UCSD-AML1 (cell line): ENCODE measurements at regions not wholly inside any gene's neighbourhood (a gene's known extent, or its start where the extent isn't known, plus 50 kb on each side); places are given as distances from the start of the nearest gene placed in this dataset.

Experiments used
- DNase-seq: peaks from one replicate; lab custom pipeline; 2025; ENCODE audit not compliant: unreplicated experiment; lab: John Stamatoyannopoulos, UW

DNA sequence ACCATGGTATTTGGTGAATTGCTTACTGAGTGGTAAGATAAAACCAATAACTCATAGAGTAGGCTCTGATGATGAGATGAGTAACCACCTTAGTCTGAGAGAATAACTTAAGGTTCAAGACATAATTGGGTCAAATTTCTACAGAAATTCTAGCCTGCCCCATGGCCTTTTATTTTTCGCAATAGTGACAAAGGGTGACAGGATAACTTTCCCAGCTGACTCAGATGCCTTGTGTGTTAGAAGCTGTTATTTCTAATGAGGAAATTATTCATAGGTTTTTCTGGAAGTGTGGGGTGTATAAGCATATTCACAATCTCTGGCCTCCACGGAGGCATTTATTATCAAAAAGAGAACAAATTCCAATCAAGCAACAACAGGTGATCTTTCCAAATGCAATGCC lies 159.0 kb downstream of the NUP35 start:
- no peak for DNase-seq

GRCh38 chr2:183284606-183285005 lies 160.4 kb downstream of the NUP35 start:
- no peak for DNase-seq

DNA sequence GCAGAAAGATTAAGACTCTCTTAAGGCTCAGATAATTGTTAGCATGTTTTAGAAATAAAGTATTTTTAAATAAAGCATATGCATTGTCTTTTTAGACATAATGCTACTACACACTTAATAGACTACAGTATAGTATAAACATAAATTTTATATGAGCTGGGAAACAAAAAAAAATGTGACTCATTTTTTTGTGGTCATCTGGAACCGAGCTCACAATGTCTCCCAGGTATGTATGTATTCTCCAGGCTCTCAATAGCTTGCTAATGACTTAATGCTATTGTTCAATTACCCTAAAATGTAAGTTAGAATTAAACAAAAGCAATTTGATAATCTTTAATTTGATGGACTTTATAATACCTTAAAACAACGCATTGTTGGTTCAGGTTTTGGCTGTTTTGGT lies 167.2 kb downstream of the NUP35 start:
- DNase-seq: no peak

DNA sequence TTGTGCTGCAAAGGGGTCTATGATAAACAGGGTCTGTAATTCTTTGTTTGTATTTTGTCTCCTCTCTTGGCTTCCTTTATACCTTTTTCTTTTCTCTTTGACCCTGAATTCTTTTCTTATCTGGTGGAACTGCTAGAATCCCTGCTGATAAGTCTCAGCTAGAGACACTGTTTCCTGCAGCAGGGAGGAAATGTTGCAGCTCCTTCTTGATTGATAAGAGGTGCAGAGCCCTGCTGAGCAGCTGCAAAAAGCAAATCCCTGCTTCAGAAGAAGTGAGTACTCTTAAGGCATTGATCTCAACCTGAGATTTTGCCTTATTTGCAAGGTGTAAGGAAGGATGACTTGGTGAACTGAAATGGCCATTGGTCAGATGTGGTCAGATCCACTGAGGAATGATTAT lies 167.8 kb downstream of the NUP35 start:
- no peak for DNase-seq

DNA sequence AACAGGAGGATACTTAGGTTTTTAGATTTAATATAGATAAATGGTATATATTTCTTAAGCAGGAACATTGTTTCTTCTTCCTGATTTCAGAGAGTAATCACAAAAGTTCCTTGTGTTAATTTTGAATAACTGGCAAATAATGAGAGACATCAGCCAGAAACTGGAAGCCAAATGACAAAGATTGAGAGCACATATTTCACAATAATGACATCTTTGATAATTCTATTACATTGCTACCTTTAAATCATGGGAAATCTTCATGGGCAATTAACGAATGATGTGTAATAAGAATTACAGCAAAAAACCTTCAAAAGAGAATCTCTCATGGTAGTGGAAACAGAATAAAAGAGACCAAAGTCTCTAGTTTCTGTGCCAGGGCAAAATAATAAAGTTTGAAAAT lies 215.1 kb downstream of the NUP35 start:
- DNase-seq: no peak

GRCh38 chr2:183341057-183341456 lies 216.8 kb downstream of the NUP35 start:
- DNase-seq: no peak

GRCh38 chr2:183347969-183348368 lies 223.7 kb downstream of the NUP35 start:
- no peak for DNase-seq

DNA sequence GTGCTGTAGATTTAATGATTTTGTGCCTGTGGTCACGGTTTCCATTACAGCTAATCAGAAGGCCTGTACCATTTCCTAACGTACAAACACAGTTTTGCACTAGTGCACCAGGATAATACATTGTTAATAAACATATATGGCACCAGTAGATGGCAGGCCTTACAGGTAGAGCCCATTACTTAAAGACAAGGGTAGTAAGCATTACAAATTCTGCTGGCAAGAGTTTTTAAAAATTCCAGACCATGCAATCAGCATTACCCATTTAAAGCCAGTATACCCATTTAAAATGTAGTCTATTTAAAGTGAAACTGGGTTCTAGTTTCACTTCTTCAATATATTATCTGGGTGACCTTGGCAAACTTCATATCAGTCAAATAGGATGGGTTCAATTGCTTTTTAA lies 224.2 kb downstream of the NUP35 start:
- DNase-seq: no peak

GRCh38 chr2:183349091-183349490 lies 224.8 kb downstream of the NUP35 start:
- DNase-seq: no peak

DNA sequence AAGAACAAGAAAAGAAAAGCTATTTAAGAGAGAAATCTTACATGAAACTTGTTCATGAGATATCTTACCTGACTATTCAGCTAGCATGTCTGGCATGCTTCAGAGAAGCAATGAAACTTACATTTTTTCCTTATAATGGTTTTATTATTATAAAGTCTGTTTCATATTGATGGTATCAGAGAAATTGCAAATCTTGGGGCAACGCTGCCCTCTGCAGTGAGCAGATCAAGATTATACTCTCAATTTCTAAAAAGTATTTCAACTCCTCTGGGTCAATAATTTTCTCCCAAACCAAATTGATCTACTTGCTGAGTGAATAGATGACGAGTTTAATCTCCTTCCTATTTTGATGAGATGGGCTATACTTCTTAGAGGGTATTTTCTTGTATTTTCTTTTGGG lies 235.6 kb downstream of the NUP35 start:
- DNase-seq: no peak

DNA sequence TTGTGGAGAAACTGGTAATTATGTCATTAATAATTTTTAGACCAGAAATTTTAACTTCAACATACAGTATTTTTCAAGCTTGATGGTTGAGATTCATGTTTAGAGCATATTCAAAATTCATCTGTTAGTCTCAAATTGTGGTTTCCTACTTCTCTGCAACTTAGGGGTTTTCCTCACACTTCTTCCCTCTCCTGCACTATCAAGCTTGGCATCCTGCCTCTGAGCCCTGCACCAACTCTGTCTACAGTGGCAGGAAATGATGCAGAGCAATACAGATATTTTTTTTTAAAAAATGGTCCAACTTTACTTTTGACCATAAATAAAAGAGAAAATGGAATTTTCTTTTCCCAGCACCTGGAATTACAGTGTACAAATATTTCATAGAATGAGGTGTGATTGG lies 247.3 kb downstream of the NUP35 start:
- DNase-seq: no peak

DNA sequence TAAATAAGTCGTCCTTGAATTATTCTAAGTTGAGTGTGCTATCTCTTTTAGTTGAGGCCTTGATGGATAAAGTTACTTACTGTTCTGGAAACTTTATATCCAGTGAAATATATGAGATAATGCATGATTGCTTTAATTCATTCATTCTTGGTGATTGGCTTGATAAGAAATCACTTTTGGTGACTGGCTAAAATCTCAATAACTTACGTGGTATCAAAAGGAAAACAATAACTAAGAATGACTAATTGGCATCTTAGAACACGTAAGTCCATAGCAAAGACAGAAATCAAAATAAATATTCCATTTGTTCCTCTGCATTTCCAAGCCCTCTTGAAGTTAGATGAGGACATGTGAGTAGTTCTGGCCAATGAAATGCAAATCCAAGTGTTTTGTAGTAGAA lies 251.6 kb downstream of the NUP35 start:
- no peak for DNase-seq

DNA sequence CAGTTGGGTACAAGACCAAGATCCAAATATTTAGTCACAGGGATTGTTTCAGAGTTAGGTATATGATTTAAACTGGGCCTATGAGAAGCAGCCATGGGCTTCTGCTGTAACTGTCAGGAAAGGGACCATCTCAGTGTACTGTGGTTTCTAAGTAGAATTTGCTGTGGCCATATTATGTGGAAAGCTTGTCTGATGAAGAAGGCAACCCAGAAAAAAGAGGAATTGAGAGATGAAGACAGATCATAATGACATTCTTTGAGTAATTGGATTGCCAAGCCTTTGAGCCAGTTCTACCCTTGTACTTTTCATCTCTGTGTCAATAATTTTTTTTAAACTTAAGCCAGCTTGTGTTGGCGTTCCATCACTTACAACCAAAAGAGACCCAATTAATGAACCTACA lies 259.6 kb downstream of the NUP35 start:
- DNase-seq: no peak

- no peak for DNase-seq
Observed at GRCh38 chr2:183389546-183390080, 265.4 kb downstream of the NUP35 start.

DNA sequence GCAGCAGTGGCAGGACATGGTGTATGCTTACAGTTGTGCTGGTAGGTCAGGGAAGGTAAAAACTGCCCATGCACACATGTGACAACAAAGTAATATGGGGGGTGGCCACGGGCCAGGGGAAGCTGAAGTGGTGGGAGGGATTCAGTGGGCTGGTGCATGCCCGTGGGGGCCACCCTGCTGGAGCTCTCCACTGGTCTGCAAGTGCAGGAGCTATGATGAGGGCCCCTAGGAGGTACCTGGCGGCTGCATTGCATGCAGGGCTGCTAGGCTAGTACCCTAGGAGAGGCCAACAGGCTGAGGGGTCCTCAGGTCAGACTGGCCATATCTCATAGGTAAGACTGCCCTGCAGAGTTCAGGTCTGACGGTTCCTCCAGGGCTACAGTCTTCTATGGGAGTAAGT lies 265.9 kb downstream of the NUP35 start:
- peak; percentile 3 for DNase-seq

DNA sequence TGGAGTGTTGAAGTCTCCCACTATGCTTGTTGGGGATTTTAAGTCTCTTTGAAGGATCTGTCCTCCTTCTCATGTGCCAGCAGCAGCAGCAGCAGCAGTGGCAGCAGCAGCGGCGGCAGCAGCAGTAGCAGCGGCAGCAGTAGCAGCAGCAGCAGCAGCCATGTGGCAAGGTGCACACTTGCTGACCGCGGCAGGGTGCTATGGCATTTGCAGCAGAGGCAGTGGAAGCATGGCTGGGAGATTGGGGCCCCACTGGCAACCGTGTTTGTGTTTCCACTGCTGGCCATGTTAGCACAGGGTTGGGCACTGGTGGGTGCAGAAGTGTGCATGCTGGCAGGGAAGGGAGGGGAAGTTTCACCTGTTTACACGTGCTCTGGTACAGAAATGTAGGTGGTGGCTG lies 280.1 kb downstream of the NUP35 start:
- no peak for DNase-seq

- DNase-seq: no peak
Observed at GRCh38 chr2:183408562-183408961, 284.3 kb downstream of the NUP35 start.

DNA sequence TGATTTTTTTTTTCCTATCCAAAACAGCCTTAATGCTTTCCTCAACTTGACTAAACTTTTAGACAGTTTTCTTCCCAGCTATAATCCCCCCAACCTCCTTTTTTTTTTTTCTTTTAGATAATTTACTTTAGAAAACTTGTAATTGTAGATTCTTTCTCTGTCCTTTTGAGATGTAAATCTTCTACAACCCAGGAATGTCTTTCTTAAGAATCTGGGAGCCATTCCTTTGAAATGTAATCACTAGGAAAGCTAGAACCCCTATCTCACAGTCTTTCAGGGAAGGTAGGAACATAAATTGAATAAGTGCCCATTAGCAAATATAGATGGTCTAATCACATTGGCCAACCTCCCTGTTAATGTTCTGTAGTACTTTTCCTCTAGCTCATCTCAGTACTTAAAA lies 285.4 kb downstream of the NUP35 start:
- no peak for DNase-seq

DNA sequence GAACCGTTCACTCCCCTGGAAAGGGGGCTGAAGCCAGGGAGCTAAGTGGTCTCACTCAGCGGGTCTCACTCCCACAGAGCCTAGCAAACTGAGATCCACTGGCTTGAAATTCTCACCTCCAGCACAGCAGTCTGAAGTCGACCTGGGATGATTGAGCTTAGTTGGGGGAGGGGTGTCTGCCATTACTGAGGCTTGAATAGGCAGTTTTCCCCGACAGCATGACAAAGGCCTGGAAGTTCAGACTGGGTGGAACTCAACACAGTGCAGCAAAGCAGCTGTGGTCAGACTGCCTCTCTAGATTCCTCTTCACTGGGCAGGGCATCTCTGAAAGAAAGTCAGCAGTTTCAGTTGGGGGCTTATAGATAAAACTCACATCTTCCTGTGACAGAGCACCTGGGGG lies 292.5 kb downstream of the NUP35 start:
- DNase-seq: no peak

- no peak for DNase-seq
Observed at GRCh38 chr2:183426825-183427224, 302.6 kb downstream of the NUP35 start.

- DNase-seq: no peak
Observed at GRCh38 chr2:183427558-183427957, 303.3 kb downstream of the NUP35 start.

DNA sequence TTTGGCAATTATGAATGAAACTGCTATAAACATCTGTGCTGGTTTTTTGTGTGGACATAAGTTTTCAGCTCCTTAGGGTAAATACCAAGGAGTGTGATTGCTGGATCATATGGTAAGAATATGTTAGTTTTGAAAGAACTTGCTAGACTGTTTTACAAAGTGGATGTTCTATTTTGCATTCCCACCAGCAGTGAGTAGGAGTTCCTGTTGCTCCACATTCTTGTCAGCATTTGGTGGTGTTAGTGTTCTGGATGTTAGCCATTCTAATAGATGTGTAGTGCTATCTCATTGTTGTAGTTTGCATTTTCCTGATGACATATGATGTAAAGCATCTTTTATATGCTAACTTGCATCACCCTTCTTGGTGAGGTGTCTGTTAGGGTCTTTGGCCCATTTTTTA lies 304.6 kb downstream of the NUP35 start:
- DNase-seq: no peak

DNA sequence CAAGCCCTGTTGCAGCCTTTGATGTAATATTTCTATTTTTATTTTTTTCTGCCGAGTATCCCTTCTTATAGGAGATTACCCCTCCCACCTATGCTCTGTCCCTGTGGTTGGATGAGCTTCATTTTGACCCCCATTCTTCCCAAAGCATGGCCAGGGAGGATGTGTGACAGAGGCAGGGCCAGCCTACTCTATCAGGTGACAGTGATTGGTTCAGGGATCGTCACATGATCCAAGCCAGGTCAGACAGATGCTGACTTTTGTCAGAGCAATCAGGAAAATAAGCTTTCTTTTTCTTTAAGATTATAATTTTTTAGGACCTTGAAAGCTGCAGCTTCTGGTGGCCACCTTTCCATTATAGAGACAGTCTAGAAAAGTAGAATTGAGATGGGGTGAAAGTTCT lies 314.3 kb downstream of the NUP35 start:
- DNase-seq: no peak

DNA sequence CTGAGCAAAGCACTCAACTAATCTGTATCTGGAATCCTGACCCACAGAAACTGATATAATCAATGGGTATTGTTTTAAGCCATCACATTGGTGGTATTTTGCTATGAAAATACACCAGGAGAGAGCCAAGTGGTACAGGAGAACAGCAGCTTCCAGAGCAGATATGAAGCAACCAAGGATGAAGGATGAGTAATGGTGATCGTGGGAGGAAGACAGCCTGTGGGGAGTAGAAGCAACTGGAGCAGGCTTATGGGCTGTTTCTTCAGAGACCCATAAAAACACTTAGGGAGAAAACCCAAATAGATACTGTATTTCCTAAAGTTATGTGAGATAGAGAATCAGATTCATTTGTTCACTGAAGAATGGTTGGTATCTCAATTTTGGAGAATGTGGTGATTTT lies 330.8 kb downstream of the NUP35 start:
- DNase-seq: no peak
